Lower leg skin (tissue), 3 donors: ENCODE measurements at regions not wholly inside any gene's neighbourhood (a gene's known extent, or its start where the extent isn't known, plus 50 kb on each side); places are given as distances from the start of the nearest gene placed in this dataset.

Experiments used
- CTCF ChIP-seq, 3 donors: fragments of 450-650 bp; IDR thresholded peaks; one replicate each; pipeline ENCODE4 v1.5.1; 2016; ENCODE audit warnings: antibody characterized with exemption in 3 of 3, mild to moderate bottlenecking in 3 of 3, moderate library complexity in 2 of 3
- POLR2A ChIP-seq, 2 donors: fragments of 450-650 bp; IDR thresholded peaks; one replicate each; pipeline ENCODE4 v1.6.1; 2016 to 2017; ENCODE audit warnings: antibody characterized with exemption in 2 of 2, mild to moderate bottlenecking in 1 of 2, moderate library complexity in 1 of 2

GRCh38 chr12:92540782-92541423 lies 161.9 kb upstream of the PLEKHG7 start:
- no peak for TF ChIP-seq CTCF (IDR thresholded peaks at IDR 0.05)
- no peak for TF ChIP-seq POLR2A (IDR thresholded peaks at IDR 0.05)
